Smooth muscle cell (in vitro differentiated cells): ENCODE measurements at regions not wholly inside any gene's neighbourhood (a gene's known extent, or its start where the extent isn't known, plus 50 kb on each side); places are given as distances from the start of the nearest gene placed in this dataset.
"Not testable (repeated sequence)": the region's sequence is repeated elsewhere in the genome, so short reads cannot be mapped to it uniquely, and the experiment has no call there.

Experiments used
- DNase-seq: peaks from one replicate; lab custom pipeline; 2025; ENCODE audit not compliant: unreplicated experiment; lab: John Stamatoyannopoulos, UW
- H2AFZ ChIP-seq: fragments of 200-600 bp; sonication (generic); 2 replicates; pipeline ENCODE4 v1.6.0; 2016; ENCODE audit warnings: antibody characterized with exemption, low read depth, mild to moderate bottlenecking
- H3F3A ChIP-seq: fragments of 200-600 bp; sonication (generic); 2 replicates; pipeline ENCODE4 v1.6.0; 2017; ENCODE audit warnings: antibody characterized with exemption, low read depth
- H3K27ac ChIP-seq: fragments of 200-600 bp; sonication (generic); 2 replicates; pipeline ENCODE4 v1.5.1; 2016; ENCODE audit warnings: low read depth, mild to moderate bottlenecking
- H3K27me3 ChIP-seq: fragments of 200-600 bp; sonication (generic); 2 replicates; pipeline ENCODE4 v1.6.1; 2016; ENCODE audit warnings: low read depth, mild to moderate bottlenecking
- H3K36me3 ChIP-seq: fragments of 200-600 bp; sonication (generic); 2 replicates; pipeline ENCODE4 v1.5.1; 2016; ENCODE audit warnings: low read depth
- H3K4me1 ChIP-seq: fragments of 200-600 bp; sonication (generic); 2 replicates; pipeline ENCODE4 v1.5.1; 2016; ENCODE audit warnings: low read depth
- H3K4me2 ChIP-seq: fragments of 200-600 bp; sonication (generic); 2 replicates; pipeline ENCODE4 v1.6.0; 2016; ENCODE audit warnings: mild to moderate bottlenecking
- H3K4me3 ChIP-seq: fragments of 200-600 bp; sonication (generic); 2 replicates; pipeline ENCODE4 v1.5.1; 2016; ENCODE audit warnings: mild to moderate bottlenecking
- H3K79me2 ChIP-seq: fragments of 200-600 bp; sonication (generic); 2 replicates; pipeline ENCODE4 v1.6.0; 2016; ENCODE audit warnings: low read depth, mild to moderate bottlenecking
- H3K9ac ChIP-seq: fragments of 200-600 bp; sonication (generic); 2 replicates; pipeline ENCODE4 v1.6.0; 2016; ENCODE audit warnings: low read depth
- H3K9me3 ChIP-seq: fragments of 200-600 bp; sonication (generic); replicated peaks from 2 replicates; pipeline ENCODE4 v1.5.1; 2016; ENCODE audit warnings: low read depth
- H4K20me1 ChIP-seq: fragments of 200-600 bp; sonication (generic); 2 replicates; pipeline ENCODE4 v1.6.0; 2016; ENCODE audit warnings: low read depth
- WGBS: methylation state at CpG from one replicate; pipeline ENCODE4 v1.1.7; 2016; ENCODE audit warnings: low lambda C conversion rate; 5-methylcytosine and 5-hydroxymethylcytosine counted together

- not testable (repeated sequence) for H3K36me3 ChIP-seq, H3K4me1 ChIP-seq, H2AFZ ChIP-seq, H3F3A ChIP-seq, H3K27me3 ChIP-seq, DNase-seq, H3K79me2 ChIP-seq, H3K4me3 ChIP-seq, H4K20me1 ChIP-seq, H3K9me3 ChIP-seq, H3K27ac ChIP-seq, H3K4me2 ChIP-seq, H3K9ac ChIP-seq
- no CpG with 5 or more reads among the region's 7 CpGs for WGBS
These were observed 93.4 kb downstream of the NSUN5 start for GRCh38 chr7:73215232-73215631.

DNA sequence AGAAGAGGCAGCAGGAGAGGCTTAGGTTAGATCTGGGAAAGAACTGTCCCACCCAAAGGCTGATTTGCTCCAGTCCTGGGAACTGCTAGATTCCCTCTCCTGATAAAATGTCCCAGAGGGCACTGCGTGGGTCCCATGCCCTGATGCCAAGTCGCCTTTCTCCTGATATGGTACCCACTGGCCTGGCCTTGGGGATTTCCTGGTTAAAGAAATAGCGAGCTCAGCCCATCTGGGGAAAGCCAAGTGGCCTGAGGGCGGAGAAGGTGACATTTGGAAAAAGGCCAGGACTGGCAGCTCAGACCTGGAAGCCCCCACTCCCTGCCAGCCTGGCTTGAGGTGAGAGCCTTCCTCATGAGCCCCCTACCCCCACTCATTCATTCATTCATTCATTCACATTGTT, 94.2 kb downstream of the NSUN5 start:
- not testable (repeated sequence) for DNase-seq, H3K27ac ChIP-seq, H3F3A ChIP-seq

GRCh38 chr7:73213076-73213475, 95.5 kb downstream of the NSUN5 start:
- not testable (repeated sequence) for H3K4me3 ChIP-seq, H3K4me2 ChIP-seq, H3K36me3 ChIP-seq, H4K20me1 ChIP-seq, H3K27ac ChIP-seq, H3K27me3 ChIP-seq, H2AFZ ChIP-seq, H3K4me1 ChIP-seq, H3K79me2 ChIP-seq, DNase-seq, H3K9ac ChIP-seq, H3F3A ChIP-seq, H3K9me3 ChIP-seq
- WGBS: 95% methylated on average over 3 of the region's 7 CpGs

More for the DNA sequence above, 94.2 kb downstream of the NSUN5 start:
- not testable (repeated sequence) for H3K4me1 ChIP-seq, H3K79me2 ChIP-seq, H3K9ac ChIP-seq, H3K4me3 ChIP-seq, H3K4me2 ChIP-seq, H2AFZ ChIP-seq, H3K36me3 ChIP-seq, H3K9me3 ChIP-seq, H4K20me1 ChIP-seq, H3K27me3 ChIP-seq
- WGBS: 73% methylated on average over 4 of the region's 4 CpGs

DNA sequence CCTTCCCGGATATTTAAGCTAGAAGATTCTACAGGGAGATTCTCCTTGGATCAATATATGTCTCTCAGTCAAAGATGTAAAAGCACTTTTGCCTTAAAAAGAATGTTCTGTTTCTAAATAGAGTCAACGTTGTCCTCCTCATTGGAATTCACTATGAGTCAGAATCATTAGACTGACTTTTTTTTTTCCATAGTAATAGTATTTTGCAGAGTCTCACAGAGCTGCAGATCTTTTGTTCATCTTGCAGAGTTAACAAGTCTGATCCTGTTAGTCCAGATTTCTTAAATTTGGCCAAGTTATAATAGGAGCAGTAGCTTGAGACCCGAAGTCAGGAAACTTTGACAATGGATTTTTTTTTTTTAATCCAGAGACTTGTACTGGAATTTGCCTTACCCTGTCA, 103.0 kb downstream of the NSUN5 start:
- not testable (repeated sequence) for H3K27me3 ChIP-seq, H3F3A ChIP-seq, H3K4me3 ChIP-seq, H3K27ac ChIP-seq, H3K9ac ChIP-seq, H3K4me2 ChIP-seq, DNase-seq, H3K4me1 ChIP-seq, H3K9me3 ChIP-seq, H3K79me2 ChIP-seq, H2AFZ ChIP-seq, H4K20me1 ChIP-seq, H3K36me3 ChIP-seq
- 74% methylated on average over 1 of the region's 3 CpGs for WGBS

DNA sequence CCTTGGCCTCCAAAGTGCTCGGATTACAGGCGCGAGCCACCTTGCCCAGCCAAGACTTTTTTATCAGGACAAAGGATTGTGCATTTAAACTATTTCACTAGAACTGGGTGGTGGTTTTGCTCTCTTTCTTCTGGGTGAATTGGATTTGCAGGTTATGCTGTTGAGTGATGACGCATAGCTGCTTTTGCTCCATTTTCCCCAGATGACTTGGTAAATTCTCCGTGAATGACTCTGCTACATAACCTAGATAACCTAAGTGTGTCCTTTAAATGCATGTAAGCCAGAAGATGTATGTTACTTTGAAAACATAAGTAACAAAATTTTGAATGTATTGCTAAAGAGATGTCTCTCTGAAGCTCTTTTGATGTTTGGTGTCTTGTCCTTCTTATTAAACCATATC, 103.7 kb downstream of the NSUN5 start:
- 46% methylated on average over 5 of the region's 5 CpGs for WGBS

DNA sequence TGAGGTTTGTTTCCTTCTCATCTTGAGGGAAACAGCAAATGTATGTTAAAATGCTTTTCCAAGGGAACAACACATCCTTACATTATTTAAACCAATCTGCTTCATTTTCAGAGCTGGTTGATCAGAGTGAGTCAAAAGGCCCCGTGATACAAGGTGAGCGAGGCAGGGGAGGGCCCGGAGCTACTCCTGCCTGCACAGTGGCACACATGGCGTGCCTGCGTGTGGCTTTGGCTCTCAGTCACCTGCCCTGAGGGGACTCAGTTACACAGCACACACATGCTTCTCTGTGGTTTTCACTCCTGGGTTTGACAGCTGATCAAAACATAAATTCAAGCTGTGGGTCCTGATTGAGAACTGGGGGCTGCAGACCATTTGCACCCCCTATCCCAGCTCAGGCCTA, 105.3 kb downstream of the NSUN5 start:
- H4K20me1 ChIP-seq, H3K27me3 ChIP-seq, H3K9me3 ChIP-seq, H3K9ac ChIP-seq, H3K79me2 ChIP-seq, H3F3A ChIP-seq, H3K27ac ChIP-seq, H3K4me2 ChIP-seq, H3K4me3 ChIP-seq, H3K36me3 ChIP-seq, H2AFZ ChIP-seq, H3K4me1 ChIP-seq, DNase-seq: not testable (repeated sequence)
- WGBS: 68% methylated on average over 5 of the region's 5 CpGs

More for the DNA sequence above, 103.7 kb downstream of the NSUN5 start:
- not testable (repeated sequence) for DNase-seq, H3F3A ChIP-seq, H2AFZ ChIP-seq, H3K4me1 ChIP-seq, H3K4me2 ChIP-seq, H3K79me2 ChIP-seq, H3K4me3 ChIP-seq, H3K9ac ChIP-seq, H4K20me1 ChIP-seq, H3K9me3 ChIP-seq, H3K27me3 ChIP-seq, H3K36me3 ChIP-seq
- H3K27ac ChIP-seq: peak overlapping the region; percentile 59

DNA sequence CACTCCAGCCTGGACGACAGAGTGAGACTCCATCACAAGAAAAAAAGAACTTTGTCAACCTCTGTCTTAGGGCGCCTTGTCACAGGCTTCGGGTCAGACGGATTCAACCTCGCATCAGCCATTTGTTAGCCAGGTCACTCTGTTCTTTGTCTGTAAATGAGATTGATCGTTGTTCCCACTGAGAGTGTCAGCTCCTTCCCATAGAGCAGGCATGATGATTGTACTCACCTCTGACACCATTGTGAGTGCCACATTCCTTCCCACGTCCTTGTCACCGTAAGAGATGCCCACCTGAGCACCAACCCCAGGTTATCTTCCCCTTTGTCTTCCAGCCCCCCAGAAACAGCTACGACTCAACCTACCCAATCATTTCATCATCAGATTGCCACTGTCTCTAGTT, 107.4 kb downstream of the NSUN5 start:
- H3K4me1 ChIP-seq, H3K9ac ChIP-seq, H3K27ac ChIP-seq, H3K4me2 ChIP-seq, DNase-seq, H2AFZ ChIP-seq, H3K4me3 ChIP-seq, H3F3A ChIP-seq, H3K9me3 ChIP-seq, H3K36me3 ChIP-seq, H3K27me3 ChIP-seq, H4K20me1 ChIP-seq, H3K79me2 ChIP-seq: not testable (repeated sequence)
- 97% methylated on average over 8 of the region's 9 CpGs for WGBS

GRCh38 chr7:73200518-73201099, 108.0 kb downstream of the NSUN5 start:
- H3K4me1 ChIP-seq, H3K9me3 ChIP-seq, DNase-seq, H3K4me3 ChIP-seq, H4K20me1 ChIP-seq, H3K4me2 ChIP-seq, H3K9ac ChIP-seq, H3K79me2 ChIP-seq, H2AFZ ChIP-seq, H3K27me3 ChIP-seq, H3K36me3 ChIP-seq, H3K27ac ChIP-seq, H3F3A ChIP-seq: not testable (repeated sequence)
- WGBS: no CpG with 5 or more reads among the region's 9 CpGs

DNA sequence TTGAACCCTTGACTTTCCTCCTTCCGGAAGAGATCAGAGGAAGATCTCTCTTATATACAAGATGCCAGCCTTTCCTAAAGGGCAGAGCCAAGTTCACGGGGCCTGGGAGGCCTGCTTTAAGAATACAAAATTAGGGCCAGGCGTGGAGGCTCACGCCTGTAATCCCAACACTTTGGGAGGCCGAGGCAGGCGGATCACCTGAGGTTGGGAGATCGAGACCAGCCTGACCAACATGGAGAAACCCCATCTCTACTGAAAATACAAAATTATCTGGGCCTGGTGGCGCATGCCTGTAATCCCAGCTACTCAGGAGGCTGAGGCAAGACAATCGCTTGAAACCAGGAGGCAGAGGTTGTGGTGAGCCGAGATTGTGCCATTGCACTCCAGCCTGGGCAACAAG, 108.2 kb upstream of the SPDYE9 start:
- H2AFZ ChIP-seq, H3K9me3 ChIP-seq, H3K9ac ChIP-seq, H3F3A ChIP-seq, H3K79me2 ChIP-seq, DNase-seq, H4K20me1 ChIP-seq, H3K4me1 ChIP-seq, H3K27ac ChIP-seq, H3K4me2 ChIP-seq, H3K36me3 ChIP-seq, H3K27me3 ChIP-seq, H3K4me3 ChIP-seq: not testable (repeated sequence)
- over 99% methylated on average over 8 of the region's 10 CpGs for WGBS
